Neural cell (in vitro differentiated cells): ENCODE measurements at regions not wholly inside any gene's neighbourhood (a gene's known extent, or its start where the extent isn't known, plus 50 kb on each side); places are given as distances from the start of the nearest gene placed in this dataset.

ENCODE experiments used
- H2AFZ ChIP-seq: fragments of 200-600, 300-800 bp; sonication (generic), shearing (Covaris generic); 2 replicates; pipeline ENCODE4 v1.6.0; 2014; ENCODE audit warnings: low read depth, mild to moderate bottlenecking, antibody characterized with exemption, low read length, moderate library complexity
- H3F3A ChIP-seq: fragments of 200-600 bp; shearing (Covaris generic); 2 replicates; pipeline ENCODE4 v1.6.1; 2016; ENCODE audit warnings: mild to moderate bottlenecking, moderate library complexity, mixed read lengths, antibody characterized with exemption, low read length; ENCODE audit not compliant: insufficient read depth, poor library complexity, severe bottlenecking
- H3K27ac ChIP-seq: fragments of 200-600, 300-800 bp; sonication (generic), shearing (Covaris generic); 2 replicates; pipeline ENCODE4 v1.5.1; 2014; ENCODE audit warnings: mild to moderate bottlenecking, low read length, moderate library complexity
- H3K27me3 ChIP-seq: fragments of 300-800, 200-600 bp; sonication (generic), shearing (Covaris generic); 2 replicates; pipeline ENCODE4 v1.6.0; 2014; ENCODE audit warnings: mild to moderate bottlenecking, low read depth, low read length, moderate library complexity; ENCODE audit not compliant: insufficient read depth
- H3K36me3 ChIP-seq: fragments of 300-800, 200-600 bp; sonication (generic), shearing (Covaris generic); 2 replicates; pipeline ENCODE4 v1.5.1; 2014; ENCODE audit warnings: mild to moderate bottlenecking, antibody characterized with exemption, low read length, moderate library complexity; ENCODE audit not compliant: insufficient read depth
- H3K4me2 ChIP-seq: fragments of 300-800, 200-600 bp; sonication (generic), shearing (Covaris generic); 2 replicates; pipeline ENCODE4 v1.6.0; 2014; ENCODE audit warnings: mild to moderate bottlenecking, low read length
- H3K4me3 ChIP-seq: fragments of 300-800, 200-600 bp; sonication (generic), shearing (Covaris generic); 2 replicates; pipeline ENCODE4 v1.5.1; 2014; ENCODE audit warnings: mild to moderate bottlenecking, low read length, moderate library complexity
- H3K79me2 ChIP-seq: fragments of 200-600 bp; shearing (Covaris generic); replicated peaks from 2 replicates; pipeline ENCODE4 v1.6.0; 2014; ENCODE audit warnings: mild to moderate bottlenecking, low read length, moderate library complexity; ENCODE audit not compliant: insufficient read depth
- H3K9ac ChIP-seq: fragments of 300-800, 200-600 bp; sonication (generic), shearing (Covaris generic); 2 replicates; pipeline ENCODE4 v1.6.1; 2016; ENCODE audit warnings: mild to moderate bottlenecking, low read length, mixed read lengths
- H3K9me2 ChIP-seq: fragments of 200-600 bp; shearing (Covaris generic); 2 replicates; pipeline ENCODE4 v1.6.1; 2016; ENCODE audit warnings: mild to moderate bottlenecking, low read length, mixed read lengths; ENCODE audit not compliant: insufficient read depth
- H3K9me3 ChIP-seq: fragments of 200-600, 300-800 bp; sonication (generic), shearing (Covaris generic); 2 replicates; pipeline ENCODE4 v1.6.1; 2016; ENCODE audit warnings: mild to moderate bottlenecking, mixed run types, low read length, moderate library complexity, mixed read lengths
- H4K20me1 ChIP-seq: fragments of 200-600 bp; shearing (Covaris generic); 2 replicates; pipeline ENCODE4 v1.6.1; 2016; ENCODE audit warnings: mild to moderate bottlenecking, mixed run types; ENCODE audit not compliant: insufficient read depth
- EP300 ChIP-seq: fragments of 450-650 bp; conservative IDR thresholded peaks from 2 replicates; pipeline ENCODE4 v1.6.1; 2014; ENCODE audit warnings: antibody characterized with exemption, mild to moderate bottlenecking, moderate library complexity; ENCODE audit not compliant: poor library complexity, severe bottlenecking
- EZH2 ChIP-seq: fragments of 200-600, 300-800 bp; shearing (Covaris generic), sonication (generic); IDR thresholded peaks from 2 replicates; pipeline ENCODE4 v1.6.1; 2014; ENCODE audit warnings: antibody characterized with exemption, low read length, borderline replicate concordance, mild to moderate bottlenecking; ENCODE audit not compliant: insufficient read depth, poor library complexity, severe bottlenecking
- MXI1 ChIP-seq: fragments of 450-650 bp; conservative IDR thresholded peaks from 2 replicates; pipeline ENCODE4 v1.6.1; 2014; ENCODE audit warnings: antibody characterized with exemption, mild to moderate bottlenecking; ENCODE audit not compliant: poor library complexity, severe bottlenecking
- POLR2AphosphoS5 ChIP-seq: IDR thresholded peaks from 2 replicates; pipeline ENCODE4 v1.6.1; 2012
- RAD21 ChIP-seq: fragments of 450-650 bp; conservative IDR thresholded peaks from 2 replicates; pipeline ENCODE4 v1.6.1; 2014; ENCODE audit warnings: antibody characterized with exemption, mild to moderate bottlenecking, moderate library complexity
- SMC3 ChIP-seq: fragments of 450-650 bp; conservative IDR thresholded peaks from 2 replicates; pipeline ENCODE4 v1.6.1; 2014; ENCODE audit warnings: antibody characterized with exemption, mild to moderate bottlenecking, moderate library complexity; ENCODE audit not compliant: poor library complexity
- TAF1 ChIP-seq: IDR thresholded peaks from 2 replicates; pipeline ENCODE4 v1.6.1; 2012; ENCODE audit warnings: low read depth
- TF ChIP-seq, protein P1 (sequence below): fragments of 450-650 bp; IDR thresholded peaks from 2 replicates; pipeline ENCODE4 v1.5.1; 2014; ENCODE audit warnings: antibody characterized with exemption, mild to moderate bottlenecking, moderate library complexity; ENCODE audit not compliant: poor library complexity, severe bottlenecking
- TF ChIP-seq, protein P2 (sequence below): IDR thresholded peaks from 2 replicates; pipeline ENCODE4 v1.6.1; 2012; ENCODE audit warnings: borderline replicate concordance

DNA sequence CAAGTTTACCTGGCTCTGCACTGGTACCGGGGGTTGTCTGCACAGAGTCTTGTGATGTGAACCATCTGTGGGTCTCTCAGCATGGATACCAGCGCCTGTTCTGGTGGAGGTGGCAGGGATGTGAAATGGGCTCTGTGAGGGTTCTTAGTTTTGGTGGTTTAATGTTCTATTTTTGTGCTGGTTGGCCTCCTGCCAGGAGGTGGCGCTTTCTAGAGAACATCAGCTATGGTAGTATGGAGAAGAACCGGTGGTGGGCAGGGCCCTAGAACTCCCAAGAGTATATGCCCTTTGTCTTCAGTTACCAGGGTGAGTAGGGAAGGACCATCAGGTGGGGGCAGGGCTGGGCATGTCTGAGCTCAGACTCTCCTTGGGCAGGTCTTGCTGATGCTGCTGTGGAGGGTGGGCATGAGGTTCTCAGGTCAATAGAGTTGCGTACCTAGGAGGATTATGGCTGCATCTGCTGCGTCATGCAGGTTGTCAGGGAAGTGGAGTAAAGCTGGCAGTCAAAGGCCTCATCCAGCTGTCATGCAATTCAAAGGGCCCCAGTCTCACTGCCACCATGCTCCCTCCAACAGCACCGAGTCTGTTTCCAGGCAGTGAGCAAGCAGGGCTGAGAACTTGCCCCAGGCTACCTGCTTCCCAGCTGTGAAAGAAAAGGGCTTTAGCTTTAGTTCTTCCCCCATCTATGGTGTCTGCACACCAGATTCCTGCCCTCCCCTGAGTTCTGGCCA lies 278.0 kb downstream of the METTL4 start:
- Histone ChIP-seq H3K4me3 (no peak overlapping the region), H3K4me2 (no peak overlapping the region), H3K9ac (no peak overlapping the region), H3K9me3 (no peaks in the 10 kb centered on the region), H2AFZ (no peak overlapping the region), H3K79me2 (no peaks in the 10 kb centered on the region), H4K20me1 (no peaks in the 10 kb centered on the region), H3K9me2 (no peaks in the 10 kb centered on the region), H3K36me3 (no peaks in the 10 kb centered on the region), H3F3A (no peaks in the 10 kb centered on the region), H3K27me3 (no peaks in the 10 kb centered on the region), H3K27ac (no peak overlapping the region)
- TF ChIP-seq, protein P1, sequence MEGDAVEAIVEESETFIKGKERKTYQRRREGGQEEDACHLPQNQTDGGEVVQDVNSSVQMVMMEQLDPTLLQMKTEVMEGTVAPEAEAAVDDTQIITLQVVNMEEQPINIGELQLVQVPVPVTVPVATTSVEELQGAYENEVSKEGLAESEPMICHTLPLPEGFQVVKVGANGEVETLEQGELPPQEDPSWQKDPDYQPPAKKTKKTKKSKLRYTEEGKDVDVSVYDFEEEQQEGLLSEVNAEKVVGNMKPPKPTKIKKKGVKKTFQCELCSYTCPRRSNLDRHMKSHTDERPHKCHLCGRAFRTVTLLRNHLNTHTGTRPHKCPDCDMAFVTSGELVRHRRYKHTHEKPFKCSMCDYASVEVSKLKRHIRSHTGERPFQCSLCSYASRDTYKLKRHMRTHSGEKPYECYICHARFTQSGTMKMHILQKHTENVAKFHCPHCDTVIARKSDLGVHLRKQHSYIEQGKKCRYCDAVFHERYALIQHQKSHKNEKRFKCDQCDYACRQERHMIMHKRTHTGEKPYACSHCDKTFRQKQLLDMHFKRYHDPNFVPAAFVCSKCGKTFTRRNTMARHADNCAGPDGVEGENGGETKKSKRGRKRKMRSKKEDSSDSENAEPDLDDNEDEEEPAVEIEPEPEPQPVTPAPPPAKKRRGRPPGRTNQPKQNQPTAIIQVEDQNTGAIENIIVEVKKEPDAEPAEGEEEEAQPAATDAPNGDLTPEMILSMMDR = no peak
- TF ChIP-seq EZH2 (no peak), POLR2AphosphoS5 (no peak), RAD21 (no peak), EP300 (no peak), TAF1 (no peak), SMC3 (no peak), MXI1 (no peak)
- TF ChIP-seq, protein P2, sequence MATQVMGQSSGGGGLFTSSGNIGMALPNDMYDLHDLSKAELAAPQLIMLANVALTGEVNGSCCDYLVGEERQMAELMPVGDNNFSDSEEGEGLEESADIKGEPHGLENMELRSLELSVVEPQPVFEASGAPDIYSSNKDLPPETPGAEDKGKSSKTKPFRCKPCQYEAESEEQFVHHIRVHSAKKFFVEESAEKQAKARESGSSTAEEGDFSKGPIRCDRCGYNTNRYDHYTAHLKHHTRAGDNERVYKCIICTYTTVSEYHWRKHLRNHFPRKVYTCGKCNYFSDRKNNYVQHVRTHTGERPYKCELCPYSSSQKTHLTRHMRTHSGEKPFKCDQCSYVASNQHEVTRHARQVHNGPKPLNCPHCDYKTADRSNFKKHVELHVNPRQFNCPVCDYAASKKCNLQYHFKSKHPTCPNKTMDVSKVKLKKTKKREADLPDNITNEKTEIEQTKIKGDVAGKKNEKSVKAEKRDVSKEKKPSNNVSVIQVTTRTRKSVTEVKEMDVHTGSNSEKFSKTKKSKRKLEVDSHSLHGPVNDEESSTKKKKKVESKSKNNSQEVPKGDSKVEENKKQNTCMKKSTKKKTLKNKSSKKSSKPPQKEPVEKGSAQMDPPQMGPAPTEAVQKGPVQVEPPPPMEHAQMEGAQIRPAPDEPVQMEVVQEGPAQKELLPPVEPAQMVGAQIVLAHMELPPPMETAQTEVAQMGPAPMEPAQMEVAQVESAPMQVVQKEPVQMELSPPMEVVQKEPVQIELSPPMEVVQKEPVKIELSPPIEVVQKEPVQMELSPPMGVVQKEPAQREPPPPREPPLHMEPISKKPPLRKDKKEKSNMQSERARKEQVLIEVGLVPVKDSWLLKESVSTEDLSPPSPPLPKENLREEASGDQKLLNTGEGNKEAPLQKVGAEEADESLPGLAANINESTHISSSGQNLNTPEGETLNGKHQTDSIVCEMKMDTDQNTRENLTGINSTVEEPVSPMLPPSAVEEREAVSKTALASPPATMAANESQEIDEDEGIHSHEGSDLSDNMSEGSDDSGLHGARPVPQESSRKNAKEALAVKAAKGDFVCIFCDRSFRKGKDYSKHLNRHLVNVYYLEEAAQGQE = no peak

DNA sequence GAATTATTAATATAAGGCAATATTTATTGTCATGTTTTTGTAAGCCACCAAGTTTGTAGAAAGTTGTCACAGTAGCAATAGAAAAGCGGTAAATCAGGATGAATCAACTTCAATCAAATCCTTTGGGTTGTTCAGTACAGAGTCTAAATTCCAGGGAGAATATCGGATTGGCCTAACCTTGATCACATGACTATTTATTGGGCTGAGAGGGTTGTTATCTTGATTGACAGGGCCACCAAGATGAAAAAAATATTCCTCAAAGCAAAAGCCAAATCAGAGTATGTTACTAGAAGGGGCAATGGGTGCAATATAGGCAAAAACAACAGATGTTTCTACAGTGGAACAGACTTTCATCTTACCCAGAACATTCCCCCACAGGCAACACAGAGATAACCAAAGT lies 270.0 kb downstream of the METTL4 start:
- Histone ChIP-seq H3F3A (no peaks in the 10 kb centered on the region), H3K27ac (no peak overlapping the region), H3K4me3 (no peak overlapping the region)

More for the DNA sequence above, 270.0 kb downstream of the METTL4 start:
- no peaks in the 10 kb centered on the region for H3K9me3 ChIP-seq
- H4K20me1 ChIP-seq = no peaks in the 10 kb centered on the region
- H3K9me2 ChIP-seq = no peaks in the 10 kb centered on the region
- H3K9ac ChIP-seq = no peak overlapping the region
- H3K36me3 ChIP-seq = no peaks in the 10 kb centered on the region
- H3K4me2 ChIP-seq = no peak overlapping the region
- H3K79me2 ChIP-seq = no peaks in the 10 kb centered on the region
- TF ChIP-seq EZH2 (no peak), POLR2AphosphoS5 (no peak), SMC3 (no peak), RAD21 (no peak), TAF1 (no peak), EP300 (no peak), MXI1 (no peak)
- TF ChIP-seq, protein P2 = no peak
- TF ChIP-seq, protein P1 = no peak
- no peaks in the 10 kb centered on the region for H3K27me3 ChIP-seq
- no peak overlapping the region for H2AFZ ChIP-seq
